ENCODE measurements at regions not wholly inside any gene's neighbourhood (a gene's known extent, or its start where the extent isn't known, plus 50 kb on each side); places are given as distances from the start of the nearest gene placed in this dataset.

DNA sequence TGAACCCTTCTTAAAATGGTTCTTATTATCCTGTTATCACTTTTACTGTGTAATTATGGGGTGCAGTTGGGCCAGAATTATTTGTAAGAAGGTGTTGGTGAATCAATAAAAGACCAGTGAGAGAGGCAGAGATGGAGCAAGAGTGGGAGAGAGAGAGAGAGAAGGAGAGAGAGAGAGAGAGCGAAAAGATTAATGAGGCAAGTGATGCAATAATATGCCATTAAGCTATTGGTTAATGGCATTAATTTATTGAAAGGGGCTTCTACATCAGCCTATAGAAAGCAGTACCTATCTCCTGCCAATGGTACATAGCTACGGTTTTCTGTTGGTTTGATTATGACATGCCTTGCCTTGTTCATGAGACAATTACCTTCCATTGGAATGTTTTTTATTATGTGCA, 388.7 kb downstream of the RPS6KC1 start:
- TF ChIP-seq ARNT (IDR thresholded peaks at IDR 0.05) (no peak), BHLHE40 (IDR thresholded peaks at IDR 0.05; ENCODE audit: borderline replicate concordance) (no peak), FOXM1 (IDR thresholded peaks at IDR 0.05; ENCODE audit: borderline replicate concordance) (no peak), SP1 (IDR thresholded peaks at IDR 0.05) (no peak), ELF4 (IDR thresholded peaks at IDR 0.05) (no peak), SUZ12 (IDR thresholded peaks at IDR 0.05) (no peak), LEF1 (IDR thresholded peaks at IDR 0.05; ENCODE audit: borderline replicate concordance) (no peak), FOXK2 (IDR thresholded peaks at IDR 0.05) (no peak), HDGF (IDR thresholded peaks at IDR 0.05; ENCODE audit: borderline replicate concordance) (no peak)
- TF ChIP-seq, protein P1, sequence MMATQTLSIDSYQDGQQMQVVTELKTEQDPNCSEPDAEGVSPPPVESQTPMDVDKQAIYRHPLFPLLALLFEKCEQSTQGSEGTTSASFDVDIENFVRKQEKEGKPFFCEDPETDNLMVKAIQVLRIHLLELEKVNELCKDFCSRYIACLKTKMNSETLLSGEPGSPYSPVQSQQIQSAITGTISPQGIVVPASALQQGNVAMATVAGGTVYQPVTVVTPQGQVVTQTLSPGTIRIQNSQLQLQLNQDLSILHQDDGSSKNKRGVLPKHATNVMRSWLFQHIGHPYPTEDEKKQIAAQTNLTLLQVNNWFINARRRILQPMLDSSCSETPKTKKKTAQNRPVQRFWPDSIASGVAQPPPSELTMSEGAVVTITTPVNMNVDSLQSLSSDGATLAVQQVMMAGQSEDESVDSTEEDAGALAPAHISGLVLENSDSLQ (IDR thresholded peaks at IDR 0.05) = no peak
